ENCODE measurements at regions not wholly inside any gene's neighbourhood (a gene's known extent, or its start where the extent isn't known, plus 50 kb on each side); places are given as distances from the start of the nearest gene placed in this dataset.

- TF ChIP-seq CTCF (conservative IDR thresholded peaks at IDR 0.05) = no peak
- no peak for TF ChIP-seq EZH2 (IDR thresholded peaks at IDR 0.05; ENCODE audit: low read depth)
These were observed 104.9 kb downstream of the PTGS2 start for GRCh38 chr1:186575348-186575747.
